MM.1S (cell line): ENCODE measurements at regions not wholly inside any gene's neighbourhood (a gene's known extent, or its start where the extent isn't known, plus 50 kb on each side); places are given as distances from the start of the nearest gene placed in this dataset.

Experiments used
- DNase-seq: peaks from one replicate; pipeline ENCODE4 v3.0.0-alpha.2; 2015
- H2AFZ ChIP-seq: fragments of 300-600 bp; sonication (generic); 2 replicates; pipeline ENCODE4 v1.6.0; 2016; ENCODE audit warnings: antibody characterized with exemption, low read length
- H3F3A ChIP-seq: fragments of 300-600 bp; sonication (generic); 2 replicates; pipeline ENCODE4 v1.6.1; 2016; ENCODE audit warnings: mild to moderate bottlenecking, antibody characterized with exemption, low read length, moderate library complexity, mixed read lengths; ENCODE audit not compliant: insufficient read depth
- H3K27ac ChIP-seq: fragments of 300-600 bp; sonication (generic); 2 replicates; pipeline ENCODE4 v1.5.1; 2016; ENCODE audit warnings: mild to moderate bottlenecking, low read length
- H3K27me3 ChIP-seq: fragments of 300-600 bp; sonication (generic); replicated peaks from 2 replicates; pipeline ENCODE4 v1.6.0; 2016; ENCODE audit warnings: low read length; ENCODE audit not compliant: insufficient read depth
- H3K36me3 ChIP-seq: fragments of 300-600 bp; sonication (generic); replicated peaks from 2 replicates; pipeline ENCODE4 v1.6.1; 2016; ENCODE audit warnings: mild to moderate bottlenecking, low read length, mixed read lengths; ENCODE audit not compliant: insufficient read depth
- H3K4me1 ChIP-seq: fragments of 300-600 bp; sonication (generic); 2 replicates; pipeline ENCODE4 v1.6.1; 2016; ENCODE audit warnings: low read length, mixed read lengths
- H3K4me2 ChIP-seq: fragments of 300-600 bp; sonication (generic); 2 replicates; pipeline ENCODE4 v1.6.0; 2016; ENCODE audit warnings: low read depth, low read length
- H3K4me3 ChIP-seq: fragments of 300-600 bp; sonication (generic); 2 replicates; pipeline ENCODE4 v1.5.1; 2016; ENCODE audit warnings: low read length, mixed read lengths
- H3K79me2 ChIP-seq: fragments of 300-600 bp; sonication (generic); 2 replicates; pipeline ENCODE4 v1.6.1; 2016; ENCODE audit warnings: mixed run types, low read length, mixed read lengths
- H3K9ac ChIP-seq: fragments of 300-600 bp; sonication (generic); 2 replicates; pipeline ENCODE4 v1.6.1; 2016; ENCODE audit warnings: low read length, mixed read lengths
- H3K9me2 ChIP-seq: fragments of 300-600 bp; sonication (generic); replicated peaks from 2 replicates; pipeline ENCODE4 v1.6.1; 2016; ENCODE audit warnings: mild to moderate bottlenecking, low read length, mixed read lengths; ENCODE audit not compliant: insufficient read depth
- H3K9me3 ChIP-seq: fragments of 300-600 bp; sonication (generic); replicated peaks from 2 replicates; pipeline ENCODE4 v1.6.1; 2016; ENCODE audit warnings: mild to moderate bottlenecking, low read length, mixed read lengths; ENCODE audit not compliant: insufficient read depth
- H4K20me1 ChIP-seq: fragments of 300-600 bp; sonication (generic); 2 replicates; pipeline ENCODE4 v1.6.1; 2016; ENCODE audit warnings: mild to moderate bottlenecking, low read length, moderate library complexity, mixed read lengths; ENCODE audit not compliant: insufficient read depth
- EZH2 ChIP-seq: fragments of 300-600 bp; sonication (generic); optimal IDR thresholded peaks from 2 replicates; pipeline ENCODE3; 2017; ENCODE audit warnings: low read depth, mild to moderate bottlenecking, antibody characterized with exemption, low read length, mixed read lengths
- EZH2phosphoT487 ChIP-seq: fragments of 300-600 bp; sonication (generic); IDR thresholded peaks from 2 replicates; pipeline ENCODE4 v1.6.1; 2018; ENCODE audit warnings: antibody characterized with exemption, low read length
- TF ChIP-seq, protein P1 (sequence below): fragments of 300-600 bp; sonication (generic); IDR thresholded peaks from 2 replicates; pipeline ENCODE4 v1.5.1; 2016; ENCODE audit warnings: antibody characterized with exemption, low read length, mixed read lengths

DNA sequence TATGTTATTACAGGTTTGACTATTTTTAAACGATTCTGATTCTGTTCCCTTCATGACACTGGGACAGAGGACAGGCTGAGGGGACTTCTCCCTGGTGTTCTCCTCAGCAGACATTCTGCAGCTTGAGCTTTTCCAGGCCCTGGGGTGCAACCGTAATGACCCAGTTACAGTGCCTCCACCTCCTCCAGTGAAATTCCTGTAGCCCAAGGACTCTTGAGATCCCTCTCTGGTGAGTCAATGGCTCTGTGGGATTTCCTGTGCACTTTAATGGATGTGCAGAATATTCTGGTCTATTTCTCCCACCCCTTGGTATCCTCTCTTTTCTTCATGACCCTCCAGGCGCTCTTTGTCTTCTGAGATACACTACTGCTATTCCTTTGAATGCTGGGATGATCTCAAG, 319.3 kb downstream of the INHBA start:
- TF ChIP-seq, protein P1, sequence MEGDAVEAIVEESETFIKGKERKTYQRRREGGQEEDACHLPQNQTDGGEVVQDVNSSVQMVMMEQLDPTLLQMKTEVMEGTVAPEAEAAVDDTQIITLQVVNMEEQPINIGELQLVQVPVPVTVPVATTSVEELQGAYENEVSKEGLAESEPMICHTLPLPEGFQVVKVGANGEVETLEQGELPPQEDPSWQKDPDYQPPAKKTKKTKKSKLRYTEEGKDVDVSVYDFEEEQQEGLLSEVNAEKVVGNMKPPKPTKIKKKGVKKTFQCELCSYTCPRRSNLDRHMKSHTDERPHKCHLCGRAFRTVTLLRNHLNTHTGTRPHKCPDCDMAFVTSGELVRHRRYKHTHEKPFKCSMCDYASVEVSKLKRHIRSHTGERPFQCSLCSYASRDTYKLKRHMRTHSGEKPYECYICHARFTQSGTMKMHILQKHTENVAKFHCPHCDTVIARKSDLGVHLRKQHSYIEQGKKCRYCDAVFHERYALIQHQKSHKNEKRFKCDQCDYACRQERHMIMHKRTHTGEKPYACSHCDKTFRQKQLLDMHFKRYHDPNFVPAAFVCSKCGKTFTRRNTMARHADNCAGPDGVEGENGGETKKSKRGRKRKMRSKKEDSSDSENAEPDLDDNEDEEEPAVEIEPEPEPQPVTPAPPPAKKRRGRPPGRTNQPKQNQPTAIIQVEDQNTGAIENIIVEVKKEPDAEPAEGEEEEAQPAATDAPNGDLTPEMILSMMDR: no peak
- TF ChIP-seq EZH2 (no peak), EZH2phosphoT487 (no peak)
- Histone ChIP-seq H3K27ac (no peak overlapping the region), H3K4me1 (no peaks in the 10 kb centered on the region), H3K27me3 (no peaks in the 10 kb centered on the region), H3K79me2 (no peaks in the 10 kb centered on the region), H3K9ac (no peak overlapping the region), H2AFZ (no peak overlapping the region), H3K4me2 (no peak overlapping the region), H4K20me1 (no peaks in the 10 kb centered on the region), H3K4me3 (no peak overlapping the region), H3K9me2 (no peaks in the 10 kb centered on the region), H3K36me3 (no peaks in the 10 kb centered on the region), H3K9me3 (no peaks in the 10 kb centered on the region), H3F3A (no peaks in the 10 kb centered on the region)
- DNase-seq: no peak

DNA sequence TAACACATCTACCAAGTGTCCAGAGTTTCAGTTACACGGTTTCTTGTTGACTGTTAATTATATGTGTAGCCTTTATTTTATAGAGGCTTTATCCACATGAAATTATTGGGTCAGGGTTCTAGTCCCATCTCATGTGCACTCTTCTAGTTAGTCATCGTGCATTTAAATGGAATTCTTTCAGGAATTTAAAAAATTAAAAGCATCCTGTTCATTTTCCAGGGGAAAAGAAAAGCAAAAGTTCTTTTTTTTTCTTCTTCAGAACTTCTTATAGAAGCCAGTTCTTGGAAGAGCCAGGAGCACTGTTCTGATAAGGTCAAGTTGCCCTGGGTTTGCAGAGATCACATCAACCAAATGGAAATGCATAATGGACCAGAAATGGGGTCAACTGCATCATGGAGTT, 324.7 kb downstream of the INHBA start:
- Histone ChIP-seq H3K9me2 (no peaks in the 10 kb centered on the region), H3K36me3 (no peaks in the 10 kb centered on the region), H3K9me3 (no peaks in the 10 kb centered on the region), H4K20me1 (no peaks in the 10 kb centered on the region), H3K79me2 (no peaks in the 10 kb centered on the region), H2AFZ (no peak overlapping the region), H3K4me1 (no peaks in the 10 kb centered on the region), H3K4me3 (no peak overlapping the region), H3K27ac (no peak overlapping the region), H3K9ac (no peak overlapping the region), H3F3A (no peaks in the 10 kb centered on the region), H3K4me2 (no peak overlapping the region), H3K27me3 (no peaks in the 10 kb centered on the region)
- DNase-seq: no peak
- TF ChIP-seq EZH2: no peak
- TF ChIP-seq, protein P1: no peak
- no peak for TF ChIP-seq EZH2phosphoT487

DNA sequence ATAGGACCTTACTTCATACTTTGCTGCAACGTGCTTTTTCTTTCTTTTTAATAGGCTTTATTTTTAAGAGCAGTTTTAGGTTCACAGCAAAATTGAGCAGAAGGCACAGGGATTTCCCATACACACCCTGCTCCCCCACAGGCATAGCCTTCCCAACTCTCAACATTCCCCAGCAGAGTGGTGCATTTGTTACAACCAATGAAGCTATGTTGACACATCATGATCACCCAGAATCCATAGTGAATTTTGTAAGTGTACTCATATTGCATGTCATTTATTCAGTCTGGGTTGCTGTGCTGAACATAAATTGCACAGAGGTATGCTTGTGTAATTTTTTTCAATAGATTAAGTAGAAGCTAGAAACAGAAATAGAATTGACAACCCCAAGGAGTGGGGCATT, 327.3 kb downstream of the INHBA start:
- Histone ChIP-seq H3K4me1 (no peaks in the 10 kb centered on the region), H3K9me3 (no peaks in the 10 kb centered on the region), H3K27ac (no peak overlapping the region), H3K9ac (no peak overlapping the region), H3K27me3 (no peaks in the 10 kb centered on the region), H3K9me2 (no peaks in the 10 kb centered on the region), H3K4me3 (no peak overlapping the region), H3K4me2 (no peak overlapping the region), H3K79me2 (no peaks in the 10 kb centered on the region), H3F3A (no peaks in the 10 kb centered on the region), H4K20me1 (no peaks in the 10 kb centered on the region), H2AFZ (no peak overlapping the region), H3K36me3 (no peaks in the 10 kb centered on the region)
- no peak for DNase-seq
- TF ChIP-seq EZH2 (no peak), EZH2phosphoT487 (no peak)
- TF ChIP-seq, protein P1: no peak
